GM12878 (cell line): ENCODE measurements at regions not wholly inside any gene's neighbourhood (a gene's known extent, or its start where the extent isn't known, plus 50 kb on each side); places are given as distances from the start of the nearest gene placed in this dataset.

Experiments
- BRCA1 ChIP-seq: IDR thresholded peaks from 2 replicates; pipeline ENCODE4 v1.6.1; 2011; ENCODE audit warnings: low read depth, low read length, improper control_type of control experiment
- FOS ChIP-seq: IDR thresholded peaks from 3 replicates; pipeline ENCODE4 v1.6.1; 2011; ENCODE audit warnings: borderline replicate concordance; ENCODE audit not compliant: insufficient read length; ENCODE audit errors: extremely low read depth
- GABPA ChIP-seq: IDR thresholded peaks from 2 replicates; pipeline ENCODE4 v1.6.1; 2014; ENCODE audit warnings: antibody characterized with exemption, low read depth, mild to moderate bottlenecking, inconsistent platforms
- HDAC2 ChIP-seq: fragments of 200-600 bp; sonication (generic); IDR thresholded peaks from 2 replicates; pipeline ENCODE4 v1.6.1; 2017
- IKZF1 ChIP-seq: fragments of 450-650 bp; conservative IDR thresholded peaks from 2 replicates; pipeline ENCODE4 v1.6.1; 2017; ENCODE audit warnings: antibody characterized with exemption, mild to moderate bottlenecking
- IKZF2 ChIP-seq, 2 experiments: fragments of 450-650 bp; IDR thresholded peaks; 2 replicates each; pipeline ENCODE4 v1.6.1; 2017; ENCODE audit warnings: mild to moderate bottlenecking in 2 of 2, moderate library complexity in 2 of 2
- KDM1A ChIP-seq: fragments of 200-600 bp; sonication (generic); IDR thresholded peaks from 2 replicates; pipeline ENCODE4 v1.6.1; 2016; ENCODE audit warnings: borderline replicate concordance
- NFYA ChIP-seq: IDR thresholded peaks from 2 replicates; pipeline ENCODE4 v1.6.1; 2011; ENCODE audit warnings: low read depth, mild to moderate bottlenecking, low read length, improper control_type of control experiment, borderline replicate concordance
- NR2C1 ChIP-seq: fragments of 450-650 bp; IDR thresholded peaks from 2 replicates; pipeline ENCODE4 v1.6.1; 2017; ENCODE audit warnings: antibody characterized with exemption, mild to moderate bottlenecking, moderate library complexity
- NR2F1 ChIP-seq: fragments of 450-650 bp; conservative IDR thresholded peaks from 2 replicates; pipeline ENCODE4 v1.6.1; 2017; ENCODE audit warnings: mild to moderate bottlenecking
- NRF1 ChIP-seq: conservative IDR thresholded peaks from 2 replicates; pipeline ENCODE4 v1.6.1; 2011; ENCODE audit warnings: mild to moderate bottlenecking, low read depth, low read length, improper control_type of control experiment
- PML ChIP-seq: IDR thresholded peaks from 2 replicates; pipeline ENCODE4 v1.6.1; 2012; ENCODE audit warnings: low read length, inconsistent platforms
- POLR2AphosphoS5 ChIP-seq: IDR thresholded peaks from 2 replicates; pipeline ENCODE4 v1.6.1; 2011; ENCODE audit warnings: mild to moderate bottlenecking, low read length, inconsistent platforms
- RCOR1 ChIP-seq: conservative IDR thresholded peaks from 2 replicates; pipeline ENCODE4 v1.6.1; 2012; ENCODE audit warnings: low read depth, low read length, improper control_type of control experiment
- RELA ChIP-seq: fragments of 450-650 bp; IDR thresholded peaks from 2 replicates; pipeline ENCODE4 v1.8.0; 2014; ENCODE audit warnings: borderline replicate concordance; ENCODE audit not compliant: partially characterized antibody
- RFX5 ChIP-seq: IDR thresholded peaks from 2 replicates; pipeline ENCODE4 v1.6.1; 2011; ENCODE audit warnings: low read depth, low read length, improper control_type of control experiment
- SMAD1 ChIP-seq: fragments of 450-650 bp; IDR thresholded peaks from 2 replicates; pipeline ENCODE4 v1.6.1; 2018; ENCODE audit warnings: mild to moderate bottlenecking, low read depth; ENCODE audit not compliant: partially characterized antibody
- TCF12 ChIP-seq: IDR thresholded peaks from 2 replicates; pipeline ENCODE4 v1.6.1; 2011; ENCODE audit warnings: low read depth, mild to moderate bottlenecking, low read length
- ZNF384 ChIP-seq: IDR thresholded peaks from 2 replicates; pipeline ENCODE4 v1.6.1; 2012; ENCODE audit warnings: low read depth, mild to moderate bottlenecking, low read length, improper control_type of control experiment, borderline replicate concordance
- TF ChIP-seq, protein P1 (sequence below): fragments of 450-650 bp; conservative IDR thresholded peaks from 2 replicates; pipeline ENCODE4 v1.6.1; 2017; ENCODE audit warnings: mild to moderate bottlenecking, moderate library complexity
- TF ChIP-seq, protein P2 (sequence below): IDR thresholded peaks from 2 replicates; pipeline ENCODE4 v1.6.1; 2011; ENCODE audit warnings: mild to moderate bottlenecking, low read depth, low read length, moderate library complexity; ENCODE audit not compliant: insufficient replicate concordance
- TF ChIP-seq, protein P3 (sequence below): fragments of 450-650 bp; IDR thresholded peaks from 2 replicates; pipeline ENCODE4 v1.6.1; 2017; ENCODE audit warnings: antibody characterized with exemption, mild to moderate bottlenecking, moderate library complexity
- TF ChIP-seq, protein P4 (sequence below): IDR thresholded peaks from 2 replicates; pipeline ENCODE4 v1.6.1; 2012; ENCODE audit warnings: low read depth, low read length, improper control_type of control experiment

DNA sequence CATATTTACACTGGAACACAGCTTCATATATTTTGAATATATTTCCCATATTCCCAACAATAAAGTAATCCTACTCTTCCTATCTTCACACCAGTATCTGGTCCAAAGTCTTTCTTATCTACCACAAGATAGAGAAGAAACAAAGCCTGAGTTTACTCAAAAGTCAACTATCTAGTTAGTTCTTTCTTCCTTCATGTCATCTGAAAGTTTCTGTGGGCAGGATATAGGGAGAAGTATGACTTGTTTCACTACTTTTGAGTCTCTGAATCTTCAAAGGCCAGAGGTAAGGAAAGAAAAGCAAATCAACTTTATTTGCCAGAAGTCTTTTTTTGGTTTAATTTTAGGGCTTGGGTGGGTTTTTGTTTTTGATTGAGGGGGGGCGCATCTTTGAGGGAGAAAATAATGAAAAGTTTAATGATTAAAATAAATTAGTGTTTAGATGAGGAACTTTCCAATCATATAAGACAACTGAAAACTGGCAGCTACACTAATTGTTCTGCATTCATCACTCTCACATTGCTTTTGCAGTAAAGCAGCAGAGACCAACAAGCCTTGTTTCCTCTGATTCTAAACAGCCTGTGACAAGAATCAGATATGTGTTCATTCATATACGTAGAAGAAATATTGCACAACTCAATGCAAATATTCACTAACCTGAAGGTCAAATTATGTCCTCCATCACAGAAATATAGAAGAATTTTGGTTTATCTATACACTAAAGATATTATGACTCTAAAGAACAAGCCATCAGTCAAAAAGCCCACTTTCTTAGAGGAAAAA lies 421.4 kb downstream of the SHQ1 start (continued):
- TF ChIP-seq, protein P1, sequence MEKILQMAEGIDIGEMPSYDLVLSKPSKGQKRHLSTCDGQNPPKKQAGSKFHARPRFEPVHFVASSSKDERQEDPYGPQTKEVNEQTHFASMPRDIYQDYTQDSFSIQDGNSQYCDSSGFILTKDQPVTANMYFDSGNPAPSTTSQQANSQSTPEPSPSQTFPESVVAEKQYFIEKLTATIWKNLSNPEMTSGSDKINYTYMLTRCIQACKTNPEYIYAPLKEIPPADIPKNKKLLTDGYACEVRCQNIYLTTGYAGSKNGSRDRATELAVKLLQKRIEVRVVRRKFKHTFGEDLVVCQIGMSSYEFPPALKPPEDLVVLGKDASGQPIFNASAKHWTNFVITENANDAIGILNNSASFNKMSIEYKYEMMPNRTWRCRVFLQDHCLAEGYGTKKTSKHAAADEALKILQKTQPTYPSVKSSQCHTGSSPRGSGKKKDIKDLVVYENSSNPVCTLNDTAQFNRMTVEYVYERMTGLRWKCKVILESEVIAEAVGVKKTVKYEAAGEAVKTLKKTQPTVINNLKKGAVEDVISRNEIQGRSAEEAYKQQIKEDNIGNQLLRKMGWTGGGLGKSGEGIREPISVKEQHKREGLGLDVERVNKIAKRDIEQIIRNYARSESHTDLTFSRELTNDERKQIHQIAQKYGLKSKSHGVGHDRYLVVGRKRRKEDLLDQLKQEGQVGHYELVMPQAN: no peak
- TF ChIP-seq NRF1 (no peak), TCF12 (no peak), RCOR1 (no peak), IKZF1 (peak; percentile 76), NFYA (no peak), RFX5 (no peak), SMAD1 (no peak), IKZF2 (IDR thresholded peaks at IDR 0.05) (peak; percentile 91 to 92), NR2F1 (no peak), HDAC2 (no peak), ZNF384 (no peak), PML (no peak), GABPA (peak; percentile 47; the same call in 1 of the 2 replicates), RELA (no peak), BRCA1 (no peak), KDM1A (no peak), FOS (no peak), POLR2AphosphoS5 (no peak), NR2C1 (no peak)
- TF ChIP-seq, protein P2, sequence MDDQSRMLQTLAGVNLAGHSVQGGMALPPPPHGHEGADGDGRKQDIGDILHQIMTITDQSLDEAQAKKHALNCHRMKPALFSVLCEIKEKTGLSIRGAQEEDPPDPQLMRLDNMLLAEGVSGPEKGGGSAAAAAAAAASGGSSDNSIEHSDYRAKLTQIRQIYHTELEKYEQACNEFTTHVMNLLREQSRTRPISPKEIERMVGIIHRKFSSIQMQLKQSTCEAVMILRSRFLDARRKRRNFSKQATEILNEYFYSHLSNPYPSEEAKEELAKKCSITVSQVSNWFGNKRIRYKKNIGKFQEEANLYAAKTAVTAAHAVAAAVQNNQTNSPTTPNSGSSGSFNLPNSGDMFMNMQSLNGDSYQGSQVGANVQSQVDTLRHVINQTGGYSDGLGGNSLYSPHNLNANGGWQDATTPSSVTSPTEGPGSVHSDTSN: no peak
- TF ChIP-seq, protein P3, sequence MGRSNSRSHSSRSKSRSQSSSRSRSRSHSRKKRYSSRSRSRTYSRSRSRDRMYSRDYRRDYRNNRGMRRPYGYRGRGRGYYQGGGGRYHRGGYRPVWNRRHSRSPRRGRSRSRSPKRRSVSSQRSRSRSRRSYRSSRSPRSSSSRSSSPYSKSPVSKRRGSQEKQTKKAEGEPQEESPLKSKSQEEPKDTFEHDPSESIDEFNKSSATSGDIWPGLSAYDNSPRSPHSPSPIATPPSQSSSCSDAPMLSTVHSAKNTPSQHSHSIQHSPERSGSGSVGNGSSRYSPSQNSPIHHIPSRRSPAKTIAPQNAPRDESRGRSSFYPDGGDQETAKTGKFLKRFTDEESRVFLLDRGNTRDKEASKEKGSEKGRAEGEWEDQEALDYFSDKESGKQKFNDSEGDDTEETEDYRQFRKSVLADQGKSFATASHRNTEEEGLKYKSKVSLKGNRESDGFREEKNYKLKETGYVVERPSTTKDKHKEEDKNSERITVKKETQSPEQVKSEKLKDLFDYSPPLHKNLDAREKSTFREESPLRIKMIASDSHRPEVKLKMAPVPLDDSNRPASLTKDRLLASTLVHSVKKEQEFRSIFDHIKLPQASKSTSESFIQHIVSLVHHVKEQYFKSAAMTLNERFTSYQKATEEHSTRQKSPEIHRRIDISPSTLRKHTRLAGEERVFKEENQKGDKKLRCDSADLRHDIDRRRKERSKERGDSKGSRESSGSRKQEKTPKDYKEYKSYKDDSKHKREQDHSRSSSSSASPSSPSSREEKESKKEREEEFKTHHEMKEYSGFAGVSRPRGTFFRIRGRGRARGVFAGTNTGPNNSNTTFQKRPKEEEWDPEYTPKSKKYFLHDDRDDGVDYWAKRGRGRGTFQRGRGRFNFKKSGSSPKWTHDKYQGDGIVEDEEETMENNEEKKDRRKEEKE: no peak
- TF ChIP-seq, protein P4, sequence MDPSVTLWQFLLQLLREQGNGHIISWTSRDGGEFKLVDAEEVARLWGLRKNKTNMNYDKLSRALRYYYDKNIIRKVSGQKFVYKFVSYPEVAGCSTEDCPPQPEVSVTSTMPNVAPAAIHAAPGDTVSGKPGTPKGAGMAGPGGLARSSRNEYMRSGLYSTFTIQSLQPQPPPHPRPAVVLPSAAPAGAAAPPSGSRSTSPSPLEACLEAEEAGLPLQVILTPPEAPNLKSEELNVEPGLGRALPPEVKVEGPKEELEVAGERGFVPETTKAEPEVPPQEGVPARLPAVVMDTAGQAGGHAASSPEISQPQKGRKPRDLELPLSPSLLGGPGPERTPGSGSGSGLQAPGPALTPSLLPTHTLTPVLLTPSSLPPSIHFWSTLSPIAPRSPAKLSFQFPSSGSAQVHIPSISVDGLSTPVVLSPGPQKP: no peak
